NCI-H82 (cell line): ENCODE measurements at regions not wholly inside any gene's neighbourhood (a gene's known extent, or its start where the extent isn't known, plus 50 kb on each side); places are given as distances from the start of the nearest gene placed in this dataset.
"Not testable (repeated sequence)": the region's sequence is repeated elsewhere in the genome, so short reads cannot be mapped to it uniquely, and the experiment has no call there.

Source experiments
- DNase-seq: peaks from one replicate; lab custom pipeline; 2025; lab: John Stamatoyannopoulos, UW

- DNase-seq, result peak; percentile 19
These were observed 158.3 kb downstream of the PDCD6IP start for GRCh38 chr3:33956776-33957175.

GRCh38 chr3:33957176-33957575, 158.7 kb downstream of the PDCD6IP start:
- peak; percentile 59 for DNase-seq

- DNase-seq, result no peak
These were observed 160.2 kb downstream of the PDCD6IP start for GRCh38 chr3:33958661-33959060.

- no peak for DNase-seq
These were observed 164.0 kb downstream of the PDCD6IP start for GRCh38 chr3:33962396-33962795.

GRCh38 chr3:33970180-33970579, 171.8 kb downstream of the PDCD6IP start:
- not testable (repeated sequence) for DNase-seq

GRCh38 chr3:33971055-33971454, 172.6 kb downstream of the PDCD6IP start:
- no peak for DNase-seq

- DNase-seq, result no peak
These were observed 177.0 kb downstream of the PDCD6IP start for GRCh38 chr3:33975463-33975862.

GRCh38 chr3:33977227-33977626, 178.8 kb downstream of the PDCD6IP start:
- no peak for DNase-seq

GRCh38 chr3:33980252-33980651, 181.8 kb downstream of the PDCD6IP start:
- DNase-seq, result peak; percentile 70

GRCh38 chr3:33982269-33982798, 183.9 kb downstream of the PDCD6IP start:
- DNase-seq, result no peak

GRCh38 chr3:33982949-33983348, 184.5 kb downstream of the PDCD6IP start:
- not testable (repeated sequence) for DNase-seq

GRCh38 chr3:33989229-33989628, 190.8 kb downstream of the PDCD6IP start:
- DNase-seq, result peak; percentile 83

- no peak for DNase-seq
These were observed 193.2 kb downstream of the PDCD6IP start for GRCh38 chr3:33991673-33992072.

GRCh38 chr3:33993631-33994030, 195.2 kb downstream of the PDCD6IP start:
- no peak for DNase-seq

GRCh38 chr3:33994568-33994967, 196.1 kb downstream of the PDCD6IP start:
- DNase-seq, result no peak

GRCh38 chr3:34000301-34000700, 201.9 kb downstream of the PDCD6IP start:
- DNase-seq, result no peak

GRCh38 chr3:34001022-34001421, 202.6 kb downstream of the PDCD6IP start:
- DNase-seq, result no peak

GRCh38 chr3:34001990-34002389, 203.6 kb downstream of the PDCD6IP start:
- no peak for DNase-seq

- DNase-seq, result no peak
These were observed 204.2 kb downstream of the PDCD6IP start for GRCh38 chr3:34002569-34003100.

- DNase-seq, result no peak
These were observed 207.5 kb downstream of the PDCD6IP start for GRCh38 chr3:34005886-34006285.

GRCh38 chr3:34008191-34008590, 209.8 kb downstream of the PDCD6IP start:
- peak; percentile 18 for DNase-seq

GRCh38 chr3:34008836-34009809, 210.7 kb downstream of the PDCD6IP start:
- DNase-seq, result no peak
